Stimulated activated CD8-positive, alpha-beta memory T cell treated with anti-CD3 and anti-CD28 coated beads, Interleukin-15, amount 100 ng/mL, for 24 hours (primary cell): ENCODE measurements at regions not wholly inside any gene's neighbourhood (a gene's known extent, or its start where the extent isn't known, plus 50 kb on each side); places are given as distances from the start of the nearest gene placed in this dataset.

Experiments
- DNase-seq: peaks from one replicate; pipeline ENCODE4 v3.0.0-alpha.2; 2020; ENCODE audit warnings: low read depth

DNA sequence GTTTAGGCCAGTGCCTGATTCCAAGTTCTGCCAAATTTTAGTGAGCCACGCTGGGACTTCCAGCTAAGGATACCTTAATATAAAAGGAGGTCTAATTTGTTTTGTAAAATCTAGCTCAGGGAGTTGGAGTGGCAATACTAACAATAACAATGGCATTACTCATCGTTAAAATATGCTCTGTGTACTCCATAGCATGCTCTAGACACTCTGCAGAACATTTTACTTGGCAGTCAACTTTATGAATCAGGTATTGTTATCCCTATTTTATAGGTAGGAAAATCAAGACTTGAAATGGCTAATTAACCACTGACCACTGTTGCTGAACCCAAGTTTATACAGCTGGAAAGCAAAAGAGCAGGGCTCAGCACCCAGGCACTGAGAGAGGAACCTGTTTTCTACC is 485.0 kb upstream of the KIRREL3 start:
- DNase-seq: no peak

GRCh38 chr11:127481391-127481790 is 480.8 kb upstream of the KIRREL3 start:
- DNase-seq: no peak

DNA sequence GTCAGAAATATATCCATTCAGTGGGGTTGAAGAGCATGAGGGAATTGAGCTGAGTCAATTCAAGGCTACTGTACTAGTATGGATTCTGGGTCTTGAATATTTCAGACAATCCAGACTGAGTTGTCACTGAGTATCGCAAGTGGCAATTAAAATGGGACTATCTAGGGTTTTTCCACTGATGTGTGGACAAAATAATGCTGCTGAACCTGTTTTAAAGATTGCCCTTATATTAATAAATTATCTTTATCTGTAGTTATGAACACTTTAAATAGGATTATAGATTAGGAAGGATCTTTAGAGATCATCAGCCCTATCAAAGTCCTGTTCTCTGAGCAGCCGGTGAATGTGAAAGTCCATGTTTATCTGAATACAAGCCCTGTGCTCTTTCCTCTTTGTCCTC is 478.3 kb upstream of the KIRREL3 start:
- DNase-seq: no peak

- DNase-seq: no peak
These were observed 474.2 kb upstream of the KIRREL3 start for GRCh38 chr11:127474766-127475165.

GRCh38 chr11:127472505-127472904 is 471.9 kb upstream of the KIRREL3 start:
- DNase-seq: no peak

DNA sequence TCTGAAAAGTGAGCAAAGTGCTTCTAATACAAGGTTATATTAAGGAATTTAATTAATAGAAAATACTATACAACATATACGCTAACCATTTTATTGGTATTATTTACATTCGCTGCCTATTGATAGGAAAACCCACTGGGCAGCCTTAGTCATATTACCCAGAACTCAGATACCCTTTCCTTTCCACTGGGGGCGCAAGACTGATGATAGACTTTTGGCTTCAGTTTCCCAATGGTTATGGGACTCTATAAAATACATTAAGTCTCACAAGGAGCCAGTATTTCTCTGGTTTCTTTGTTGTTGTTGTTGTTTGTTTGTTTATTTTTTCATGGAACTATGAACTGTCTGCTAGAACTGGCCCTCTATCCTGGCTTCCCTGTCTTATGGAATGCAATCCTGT is 471.1 kb upstream of the KIRREL3 start:
- no peak for DNase-seq

- no peak for DNase-seq
These were observed 469.8 kb upstream of the KIRREL3 start for GRCh38 chr11:127470306-127470884.

GRCh38 chr11:127464325-127464724 is 463.8 kb upstream of the KIRREL3 start:
- no peak for DNase-seq

DNA sequence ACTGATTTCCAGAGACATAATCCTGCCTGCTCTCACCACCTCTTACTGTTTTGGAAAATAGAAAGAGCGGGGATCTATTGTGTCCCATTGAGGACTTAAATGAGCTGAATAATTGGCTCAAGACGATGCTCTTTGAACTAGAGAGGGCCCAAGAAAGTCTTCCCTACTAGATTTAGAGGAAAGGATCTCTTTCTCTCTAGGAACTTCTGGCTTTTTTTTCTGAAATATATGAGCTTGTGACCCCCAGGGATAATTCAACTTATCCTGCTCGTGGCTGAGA is 461.4 kb upstream of the KIRREL3 start:
- DNase-seq: no peak

DNA sequence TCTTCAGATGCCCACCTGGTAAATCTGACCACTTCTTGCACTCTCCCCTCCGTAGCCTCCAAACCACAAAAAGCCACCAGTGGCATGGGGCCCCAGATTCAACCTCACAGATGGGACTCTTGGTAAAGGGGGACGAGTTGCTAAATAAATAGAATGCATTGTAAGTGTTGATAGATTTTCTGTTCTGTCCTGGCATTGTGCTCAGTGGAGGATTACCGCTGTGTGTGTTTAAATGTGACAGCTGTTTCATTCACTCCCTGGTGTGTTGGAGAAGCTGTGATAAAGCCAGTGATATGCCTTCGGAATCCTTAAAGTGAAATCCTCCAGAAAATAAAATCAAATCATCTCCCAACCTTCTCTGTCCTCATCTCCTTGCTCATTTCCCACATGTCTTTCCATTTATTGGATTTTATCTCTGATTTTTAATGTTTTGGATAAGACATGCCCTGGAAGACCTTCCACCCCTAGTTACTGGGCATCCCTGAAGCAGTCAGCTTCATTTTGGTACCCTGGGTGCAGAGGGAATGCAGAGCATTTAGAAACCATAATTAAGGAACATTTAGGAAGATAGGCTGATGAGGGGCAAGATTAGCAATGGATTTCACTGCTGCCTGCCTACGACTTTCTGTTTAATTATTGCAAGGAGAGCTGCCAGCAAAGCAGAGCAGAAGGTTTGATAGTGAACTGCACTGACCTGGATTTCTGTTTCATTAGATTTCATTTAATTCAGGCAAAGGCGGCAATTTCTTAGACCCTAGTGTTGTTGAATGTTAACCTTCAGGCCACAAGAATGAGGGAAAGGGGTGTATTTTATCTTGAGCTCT is 460.9 kb upstream of the KIRREL3 start:
- DNase-seq: no peak

DNA sequence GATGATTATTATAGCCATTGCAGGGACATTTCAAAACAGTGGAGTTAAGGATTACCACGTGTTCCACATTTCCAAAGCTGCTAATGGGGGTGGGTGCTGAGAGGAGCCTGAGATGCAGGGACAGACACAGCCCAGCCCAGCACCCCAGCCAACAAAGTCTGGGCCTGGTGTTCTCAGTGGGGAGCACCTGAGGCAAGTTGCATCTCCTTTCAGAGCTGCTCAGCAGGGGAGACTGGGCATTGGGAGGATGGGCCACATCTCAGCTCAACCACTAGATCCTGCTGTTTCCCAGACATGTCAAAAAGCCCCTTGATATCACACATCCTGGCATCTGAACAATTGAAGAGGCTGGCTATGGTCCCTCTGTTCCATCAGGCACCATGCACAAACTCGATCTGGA is 458.0 kb upstream of the KIRREL3 start:
- DNase-seq: no peak

DNA sequence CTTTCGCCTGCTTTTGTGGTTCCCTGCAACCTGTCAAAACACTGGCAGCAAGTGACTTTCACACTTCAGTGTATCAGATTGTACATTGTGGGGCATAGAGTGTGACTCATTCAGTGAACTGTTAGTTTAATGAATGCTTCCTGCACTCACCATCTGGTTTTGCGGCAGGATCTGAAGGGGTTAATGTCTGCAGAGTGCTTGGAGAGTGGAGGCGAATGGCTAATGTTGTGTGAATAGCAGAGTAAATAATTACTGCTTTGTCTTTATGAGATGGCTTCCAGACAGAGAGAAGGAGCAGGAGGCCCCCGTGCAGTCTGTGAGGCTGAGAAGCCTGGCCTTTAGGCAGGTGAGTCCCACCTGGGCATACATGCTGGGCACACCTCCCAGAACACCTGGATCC is 454.3 kb upstream of the KIRREL3 start:
- no peak for DNase-seq

GRCh38 chr11:127452533-127452932 is 452.0 kb upstream of the KIRREL3 start:
- no peak for DNase-seq

DNA sequence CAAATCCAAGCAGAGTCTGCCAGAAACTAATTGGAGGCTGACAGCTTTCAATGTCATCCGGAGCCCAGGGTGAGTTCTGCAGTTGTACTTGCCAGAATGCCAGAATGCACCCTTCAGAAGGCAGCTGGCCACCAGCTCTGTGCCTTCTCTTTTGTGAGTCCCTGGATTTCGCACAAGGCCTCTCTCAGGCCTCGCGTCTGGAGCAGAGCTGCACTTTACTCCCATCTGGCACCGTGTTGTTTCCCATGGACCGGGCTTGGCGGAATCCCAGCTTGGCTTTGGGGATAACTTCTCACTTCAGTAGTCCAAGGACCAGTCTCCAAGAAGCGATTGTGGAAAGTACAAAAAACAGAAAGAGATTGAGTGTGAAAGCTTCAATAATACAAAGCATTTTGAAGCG is 451.3 kb upstream of the KIRREL3 start:
- no peak for DNase-seq

DNA sequence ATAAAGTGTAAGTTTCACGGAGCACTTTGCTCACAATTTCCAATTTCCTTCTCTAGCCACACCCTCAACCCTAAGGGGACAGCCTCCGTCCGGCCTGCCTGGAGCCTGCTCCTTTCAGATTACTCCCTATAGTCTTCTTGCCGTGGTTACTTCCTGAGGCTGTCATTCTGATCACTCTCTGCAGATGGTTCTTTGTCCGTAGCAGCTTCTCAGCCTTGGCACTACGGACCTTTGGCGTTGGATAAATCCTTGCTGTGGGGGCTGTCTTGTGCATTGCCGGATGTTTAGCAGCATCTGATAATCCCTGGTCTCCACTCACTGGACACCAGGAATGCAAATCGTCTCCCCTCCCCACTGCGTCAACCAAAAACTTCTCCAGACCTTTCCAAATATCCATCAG is 447.5 kb upstream of the KIRREL3 start:
- DNase-seq: no peak

DNA sequence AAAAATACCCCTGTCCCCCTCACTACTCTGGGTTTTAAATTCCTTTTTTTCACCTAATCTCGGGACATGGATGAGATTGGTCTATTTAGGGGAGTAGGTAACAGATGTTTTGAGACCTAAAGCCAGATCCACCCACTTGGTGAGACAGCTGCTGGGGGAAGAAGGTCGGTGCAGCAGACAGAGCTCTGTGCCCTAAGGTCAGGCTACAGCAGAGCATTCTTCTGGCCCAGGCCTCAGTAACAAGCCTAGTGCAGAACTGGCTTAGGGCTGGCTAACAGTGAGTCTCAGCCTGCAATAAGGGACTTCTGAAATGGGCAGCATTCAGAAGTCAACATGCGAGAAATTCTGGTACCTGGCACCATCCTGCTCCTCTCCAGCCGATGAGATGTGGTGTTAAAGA is 444.9 kb upstream of the KIRREL3 start:
- DNase-seq: no peak

DNA sequence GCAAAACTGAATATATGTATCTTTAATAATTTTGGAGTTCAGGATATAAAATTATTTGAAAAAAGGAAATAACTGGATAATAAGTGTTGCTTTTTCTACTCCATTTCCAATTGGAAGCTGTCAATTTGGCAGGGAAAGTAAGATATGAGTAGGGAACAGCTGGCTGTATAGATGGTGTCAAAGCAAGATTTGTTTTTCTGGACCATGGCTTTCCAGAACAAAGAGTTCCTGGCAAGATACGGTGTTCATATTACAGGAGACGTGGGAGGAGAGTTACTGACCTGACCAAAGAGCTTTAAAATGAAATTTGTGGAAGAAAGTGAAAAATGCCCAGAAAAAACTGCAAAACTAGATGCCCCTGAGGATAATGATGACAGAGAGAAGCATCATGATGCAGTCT is 442.7 kb upstream of the KIRREL3 start:
- DNase-seq: no peak

- no peak for DNase-seq
These were observed 440.0 kb upstream of the KIRREL3 start for GRCh38 chr11:127440616-127441015.

DNA sequence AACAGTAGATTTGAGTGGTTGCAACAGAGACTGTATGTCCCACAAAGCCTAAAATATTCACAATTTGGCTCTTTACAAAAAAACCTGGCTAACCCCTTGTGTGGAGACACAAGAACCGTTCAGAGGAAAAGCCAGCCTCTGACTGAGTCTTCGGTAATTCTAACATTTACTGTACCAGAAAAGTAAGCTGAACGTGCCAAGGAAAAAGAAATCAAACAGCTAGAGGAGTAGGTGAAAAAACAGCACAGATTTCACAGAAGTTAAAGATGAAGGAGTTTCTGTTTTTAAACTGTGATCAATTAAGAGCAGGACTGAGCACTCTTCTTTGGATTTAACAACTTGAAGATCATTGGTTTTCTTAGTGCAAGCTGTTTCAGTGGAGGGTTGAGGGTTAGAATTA is 424.7 kb upstream of the KIRREL3 start:
- DNase-seq: no peak

DNA sequence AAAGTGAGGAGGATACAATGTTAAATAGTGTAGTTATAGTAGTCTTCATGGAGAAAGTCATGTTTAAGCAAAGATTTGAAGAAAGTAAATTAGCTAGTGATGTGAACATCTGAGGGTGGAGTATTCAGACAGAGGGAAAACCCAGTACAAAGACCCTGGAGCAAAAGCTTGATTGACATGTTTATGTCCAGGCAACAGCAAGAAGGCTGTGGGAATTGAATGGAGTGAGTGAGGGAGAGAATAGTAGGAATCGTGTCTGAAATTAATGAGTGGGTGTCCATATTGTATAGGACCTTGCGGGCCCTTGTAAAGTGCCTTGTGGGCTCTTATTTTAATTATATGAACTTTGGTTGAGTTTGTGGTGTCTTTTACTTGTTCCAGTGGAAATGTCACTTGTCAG is 424.1 kb upstream of the KIRREL3 start:
- DNase-seq: no peak

GRCh38 chr11:127420139-127420538 is 419.6 kb upstream of the KIRREL3 start:
- DNase-seq: no peak

- no peak for DNase-seq
These were observed 412.3 kb upstream of the KIRREL3 start for GRCh38 chr11:127412722-127413380.

DNA sequence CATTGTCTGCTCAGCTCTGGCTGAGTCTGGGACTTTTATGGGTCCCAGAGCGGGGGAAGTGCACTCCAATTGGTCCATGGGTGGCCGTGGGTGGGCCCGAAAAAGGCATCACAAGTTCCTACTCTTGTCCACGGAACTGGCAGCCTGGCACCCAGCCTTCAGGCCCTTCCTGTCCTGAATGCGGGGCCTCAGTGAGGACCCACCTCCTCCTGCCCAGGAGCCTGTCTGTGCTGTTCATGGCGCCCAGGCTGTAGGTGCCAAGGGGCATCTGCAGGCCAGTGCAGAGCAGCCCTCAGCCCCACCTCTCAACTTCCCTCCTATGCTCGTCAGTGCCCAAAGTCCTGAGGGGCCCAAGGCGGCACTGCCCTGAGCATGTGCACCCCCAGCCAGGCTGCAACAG is 411.7 kb upstream of the KIRREL3 start:
- no peak for DNase-seq

DNA sequence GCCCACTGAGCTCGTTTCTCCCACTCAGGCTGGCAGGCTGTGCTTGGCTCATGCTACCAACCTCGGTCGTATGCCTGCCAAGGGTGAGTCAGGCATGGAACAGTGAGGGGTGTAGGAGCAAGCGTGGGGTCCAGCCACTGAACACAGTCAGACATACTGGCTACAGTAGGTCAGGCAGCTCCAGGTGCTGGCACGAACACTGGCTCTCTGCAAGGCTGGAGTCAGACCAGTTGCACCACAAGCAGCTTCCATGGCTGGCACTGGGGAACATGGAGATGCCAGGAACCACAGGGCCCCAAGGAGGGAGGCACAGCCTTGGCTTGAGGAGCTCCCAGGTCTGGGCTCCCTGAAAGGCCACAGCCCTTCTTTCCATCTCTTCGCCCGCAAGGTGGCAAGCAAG is 410.7 kb upstream of the KIRREL3 start:
- DNase-seq: no peak
